Fibroblast of lung (primary cell): ENCODE measurements at regions not wholly inside any gene's neighbourhood (a gene's known extent, or its start where the extent isn't known, plus 50 kb on each side); places are given as distances from the start of the nearest gene placed in this dataset.

Experiments used
- CTCF ChIP-seq, 2 donors: IDR thresholded peaks in 1 of 2; conservative IDR thresholded peaks in 1 of 2; 1 replicate in 1 of 2; 2 replicates in 1 of 2; pipeline ENCODE4 v1.5.1; 2011 to 2012; ENCODE audit warnings: low read length in 2 of 2, control low read depth in 1 of 2, inconsistent platforms in 1 of 2, low read depth in 1 of 2, mild to moderate bottlenecking in 1 of 2
- EZH2 ChIP-seq: IDR thresholded peaks from 2 replicates; pipeline ENCODE4 v1.5.1; 2012; ENCODE audit warnings: low read length, control low read depth, mild to moderate bottlenecking; ENCODE audit errors: missing control alignments

- TF ChIP-seq CTCF (conservative IDR thresholded peaks at IDR 0.05 in 1 of 2, IDR thresholded peaks at IDR 0.05 in 1 of 2; ENCODE audit: low read depth in 1 of 2, low read length in 2 of 2) (no peak), EZH2 (no peak)
Measured at GRCh38 chr16:79303959-79304387, 296.6 kb downstream of the MAF start.
